H9 (cell line): ENCODE measurements at regions not wholly inside any gene's neighbourhood (a gene's known extent, or its start where the extent isn't known, plus 50 kb on each side); places are given as distances from the start of the nearest gene placed in this dataset.

Experiments used
- DNase-seq: peaks from one replicate; pipeline ENCODE4 v3.0.0-alpha.2; 2017
- H2AFZ ChIP-seq: one replicate; pipeline ENCODE4 v1.6.1; 2013; ENCODE audit warnings: mild to moderate bottlenecking, low read length, control low read depth, moderate library complexity
- H2AK5ac ChIP-seq: 2 replicates; pipeline ENCODE4 v1.6.1; 2013; ENCODE audit warnings: low read length, control low read depth, mixed read lengths; ENCODE audit not compliant: insufficient read length
- H2BK120ac ChIP-seq: one replicate; pipeline ENCODE4 v1.6.1; 2013; ENCODE audit warnings: low read depth, mild to moderate bottlenecking, low read length, control low read depth, inconsistent platforms; ENCODE audit not compliant: poor library complexity, severe bottlenecking
- H2BK12ac ChIP-seq: 2 replicates; pipeline ENCODE4 v1.6.1; 2013; ENCODE audit warnings: low read length, control low read depth, mixed read lengths, low read depth; ENCODE audit not compliant: insufficient read length
- H2BK15ac ChIP-seq: 2 replicates; pipeline ENCODE4 v1.6.1; 2013; ENCODE audit warnings: low read depth, low read length, control low read depth
- H2BK20ac ChIP-seq: one replicate; pipeline ENCODE4 v1.6.1; 2013; ENCODE audit warnings: low read depth, mild to moderate bottlenecking, low read length, control low read depth, inconsistent platforms; ENCODE audit not compliant: poor library complexity, severe bottlenecking
- H2BK5ac ChIP-seq: 2 replicates; pipeline ENCODE4 v1.6.1; 2013; ENCODE audit warnings: low read length, control low read depth, mixed read lengths; ENCODE audit not compliant: insufficient read length
- H3K14ac ChIP-seq: 2 replicates; pipeline ENCODE4 v1.6.1; 2013; ENCODE audit warnings: low read length, control low read depth; ENCODE audit not compliant: insufficient read depth
- H3K18ac ChIP-seq: 2 replicates; pipeline ENCODE4 v1.6.1; 2013; ENCODE audit warnings: low read depth, mild to moderate bottlenecking, mixed read lengths, low read length, control low read depth; ENCODE audit not compliant: insufficient read length
- H3K23ac ChIP-seq: 2 replicates; pipeline ENCODE4 v1.6.1; 2013; ENCODE audit warnings: low read length, control low read depth, mixed read lengths, low read depth; ENCODE audit not compliant: insufficient read length
- H3K23me2 ChIP-seq: 2 replicates; pipeline ENCODE4 v1.6.1; 2013; ENCODE audit warnings: low read depth, mild to moderate bottlenecking, mixed read lengths, low read length, control low read depth; ENCODE audit not compliant: insufficient read length, poor library complexity, severe bottlenecking
- H3K27ac ChIP-seq: 2 replicates; pipeline ENCODE4 v1.5.1; 2013; ENCODE audit warnings: low read length, control low read depth, mixed read lengths, low read depth; ENCODE audit not compliant: insufficient read length
- H3K27me3 ChIP-seq: 2 replicates; pipeline ENCODE4 v1.6.1; 2013; ENCODE audit warnings: low read length, control low read depth, inconsistent platforms; ENCODE audit not compliant: insufficient read depth
- H3K4ac ChIP-seq: 2 replicates; pipeline ENCODE4 v1.6.1; 2013; ENCODE audit warnings: low read depth, mild to moderate bottlenecking, control low read depth, inconsistent platforms, low read length, moderate library complexity
- H3K4me1 ChIP-seq: 2 replicates; pipeline ENCODE4 v1.6.1; 2013; ENCODE audit warnings: low read length, control low read depth, inconsistent platforms; ENCODE audit not compliant: insufficient read depth
- H3K4me2 ChIP-seq: 2 replicates; pipeline ENCODE4 v1.6.1; 2013; ENCODE audit warnings: low read length, control low read depth, mixed read lengths; ENCODE audit not compliant: insufficient read length, insufficient read depth
- H3K56ac ChIP-seq: 2 replicates; pipeline ENCODE4 v1.6.1; 2013; ENCODE audit warnings: low read depth, mild to moderate bottlenecking, mixed read lengths, low read length, control low read depth; ENCODE audit not compliant: insufficient read length
- H3K79me1 ChIP-seq: 2 replicates; pipeline ENCODE4 v1.6.1; 2013; ENCODE audit warnings: low read depth, mild to moderate bottlenecking, moderate library complexity, low read length, control low read depth, inconsistent platforms; ENCODE audit not compliant: insufficient read depth, poor library complexity, severe bottlenecking
- H3K79me2 ChIP-seq: 2 replicates; pipeline ENCODE4 v1.6.1; 2013; ENCODE audit warnings: low read length, control low read depth, inconsistent platforms; ENCODE audit not compliant: insufficient read depth
- H3K9ac ChIP-seq: 2 replicates; pipeline ENCODE4 v1.6.1; 2013; ENCODE audit warnings: low read length, control low read depth, mixed read lengths; ENCODE audit not compliant: insufficient read length; ENCODE audit errors: extremely low read depth
- H3K9me3 ChIP-seq: one replicate; pipeline ENCODE4 v1.6.1; 2013; ENCODE audit warnings: low read depth, low read length, inconsistent platforms; ENCODE audit not compliant: control insufficient read depth
- H3T11ph ChIP-seq: one replicate; pipeline ENCODE4 v1.6.1; 2013; ENCODE audit warnings: mild to moderate bottlenecking, low read length, control low read depth, inconsistent platforms
- H4K20me1 ChIP-seq: one replicate; pipeline ENCODE4 v1.6.1; 2013; ENCODE audit not compliant: control insufficient read depth, insufficient read length, insufficient read depth
- H4K5ac ChIP-seq: 2 replicates; pipeline ENCODE4 v1.6.1; 2013; ENCODE audit warnings: low read depth, mild to moderate bottlenecking, mixed read lengths, low read length, control low read depth; ENCODE audit not compliant: insufficient read length
- H4K8ac ChIP-seq: replicated peaks from 2 replicates; pipeline ENCODE4 v1.6.1; 2013; ENCODE audit warnings: low read length, control low read depth, mixed read lengths, low read depth; ENCODE audit not compliant: insufficient read length
- H4K91ac ChIP-seq: 2 replicates; pipeline ENCODE4 v1.6.1; 2013; ENCODE audit warnings: low read depth, mild to moderate bottlenecking, moderate library complexity, mixed read lengths, low read length, control low read depth; ENCODE audit not compliant: insufficient read length
- H3K27ac Mint-ChIP-seq, 3 experiments: 2 replicates in 2 of 3; 3 replicates in 1 of 3; pipeline ENCODE4 v1.8.0; 2020 to 2021; ENCODE audit warnings: mixed read lengths in 3 of 3, mild to moderate bottlenecking in 1 of 3, moderate library complexity in 1 of 3
- H3K27me3 Mint-ChIP-seq: 2 replicates; pipeline ENCODE4 v1.8.0; 2021; ENCODE audit warnings: low read depth, mild to moderate bottlenecking, moderate library complexity, mixed read lengths
- H3K36me3 Mint-ChIP-seq, 3 experiments: 2 replicates in 2 of 3; 3 replicates in 1 of 3; pipeline ENCODE4 v1.8.0; 2020 to 2021; ENCODE audit warnings: low read depth in 3 of 3, mixed read lengths in 3 of 3; ENCODE audit not compliant: insufficient read depth in 1 of 3
- H3K4me1 Mint-ChIP-seq, 2 experiments: 2 replicates each; pipeline ENCODE4 v1.8.0; 2020; ENCODE audit warnings: mixed read lengths in 2 of 2
- H3K4me3 Mint-ChIP-seq, 2 experiments: 2 replicates in 1 of 2; 3 replicates in 1 of 2; pipeline ENCODE4 v1.8.0; 2020 to 2021; ENCODE audit warnings: mild to moderate bottlenecking in 2 of 2, mixed read lengths in 2 of 2, moderate library complexity in 1 of 2
- H3K9me3 Mint-ChIP-seq, 2 experiments: 2 replicates in 1 of 2; 3 replicates in 1 of 2; pipeline ENCODE4 v1.8.0; 2020; ENCODE audit warnings: mild to moderate bottlenecking in 2 of 2, mixed read lengths in 2 of 2, moderate library complexity in 1 of 2
- CTCF ChIP-seq: fragments of 200-600 bp; sonication (generic); conservative IDR thresholded peaks from 3 replicates; pipeline ENCODE4 v1.8.0; 2021; ENCODE audit warnings: antibody characterized with exemption, mild to moderate bottlenecking
- WGBS: extraction: QIAGEN DNeasy Blood & Tissue Kit; methylation state at CpG from one replicate; pipeline ENCODE4 v1.1.7; 2013; ENCODE audit warnings: missing lambda C conversion rate, low lambda C conversion rate, mixed read lengths; ENCODE audit not compliant: insufficient read length; ENCODE audit errors: extremely low coverage; 5-methylcytosine and 5-hydroxymethylcytosine counted together

GRCh38 chr13:79070343-79070974 lies 335.6 kb downstream of the RBM26 start:
- H2BK15ac ChIP-seq = no peak overlapping the region
- no peaks in the 10 kb centered on the region for H3K79me1 ChIP-seq
- no peak overlapping the region for H3K4me2 ChIP-seq
- peaks cover 0 to 13% of the 10 kb centered on the region in 2 experiments; a peak in 3 of 4 replicates for H3K4me1 Mint-ChIP-seq
- no CpG with 5 or more reads among the region's 4 CpGs for WGBS
- H3K27ac Mint-ChIP-seq = no peak overlapping the region
- no peak overlapping the region for H2AK5ac ChIP-seq
- H4K8ac ChIP-seq = no peak overlapping the region
- no peak overlapping the region for H2BK12ac ChIP-seq
- no peak overlapping the region for H3K56ac ChIP-seq
- H3K23ac ChIP-seq = no peak overlapping the region
- H3K9me3 Mint-ChIP-seq = peaks cover 0 to 2% of the 10 kb centered on the region in 2 experiments; a peak in 1 of 5 replicates
- H3K4me3 Mint-ChIP-seq = no peak overlapping the region
- H3K23me2 ChIP-seq = no peaks in the 10 kb centered on the region
- H2AFZ ChIP-seq = no peak overlapping the region
- H3K14ac ChIP-seq = no peak overlapping the region
- no peak overlapping the region for H4K5ac ChIP-seq
- H3K4ac ChIP-seq = no peak overlapping the region
- DNase-seq = no peak
- H3K18ac ChIP-seq = no peak overlapping the region
- H3K27me3 Mint-ChIP-seq = no peaks in the 10 kb centered on the region
- no peak overlapping the region for H3T11ph ChIP-seq
- no peaks in the 10 kb centered on the region for H3K9me3 ChIP-seq
- no peak for TF ChIP-seq CTCF
- H4K91ac ChIP-seq = no peak overlapping the region
- no peaks in the 10 kb centered on the region for H3K79me2 ChIP-seq
- H3K9ac ChIP-seq = no peak overlapping the region
- H2BK5ac ChIP-seq = no peak overlapping the region
- no peaks in the 10 kb centered on the region for H4K20me1 ChIP-seq
- H3K4me1 ChIP-seq = no peaks in the 10 kb centered on the region; the same call in 1 of the 2 replicates
- no peaks in the 10 kb centered on the region for H3K36me3 Mint-ChIP-seq
- H2BK20ac ChIP-seq = no peak overlapping the region
- no peak overlapping the region for H2BK120ac ChIP-seq
- no peaks in the 10 kb centered on the region for H3K27me3 ChIP-seq
- no peak overlapping the region for H3K27ac ChIP-seq
